H1 (cell line): ENCODE measurements at regions not wholly inside any gene's neighbourhood (a gene's known extent, or its start where the extent isn't known, plus 50 kb on each side); places are given as distances from the start of the nearest gene placed in this dataset.

Experiments
- CTCF ChIA-PET: fragments of 300-600 bp; sonication (Branson Sonifier 250); formaldehyde crosslinking; loops from one replicate; lab custom pipeline; 2021; ENCODE audit not compliant: partially characterized antibody; lab: Charles Lee
- POLR2A ChIA-PET: fragments of 300-600 bp; sonication (Branson Sonifier 250); formaldehyde crosslinking; loops from one replicate; lab custom pipeline; 2021; ENCODE audit warnings: inconsistent platforms; ENCODE audit not compliant: partially characterized antibody; lab: Charles Lee
- DNase-seq, 2 experiments: peaks; one replicate each; pipeline versions ENCODE4 v3.0.0 to v3.0.0-alpha.2; 2010 to 2022; ENCODE audit warnings: low spot score in 2 of 2, low read depth in 1 of 2, mixed read lengths in 1 of 2
- FAIRE-seq: peaks from 2 replicates; lab custom pipeline; 2011; peaks lifted over from hg19 to GRCh38; lab: Jason Lieb, UNC
- H2AFZ ChIP-seq: 2 replicates; pipeline ENCODE4 v1.8.1; 2012; ENCODE audit warnings: low read length, inconsistent platforms
- H2AK5ac ChIP-seq: 2 replicates; pipeline ENCODE4 v1.6.1; 2013; ENCODE audit warnings: low read depth, low read length
- H2BK120ac ChIP-seq: replicated peaks from 2 replicates; pipeline ENCODE3; 2013; ENCODE audit warnings: low read depth, low read length, inconsistent platforms
- H2BK12ac ChIP-seq: 2 replicates; pipeline ENCODE4 v1.6.1; 2013; ENCODE audit warnings: low read depth, low read length
- H2BK15ac ChIP-seq: 2 replicates; pipeline ENCODE4 v1.6.1; 2013; ENCODE audit warnings: low read length
- H2BK20ac ChIP-seq: 2 replicates; pipeline ENCODE4 v1.6.1; 2013; ENCODE audit warnings: low read length
- H2BK5ac ChIP-seq: 2 replicates; pipeline ENCODE4 v1.6.1; 2013; ENCODE audit warnings: low read depth, low read length
- H3K14ac ChIP-seq: 2 replicates; pipeline ENCODE4 v1.6.1; 2013; ENCODE audit warnings: inconsistent platforms; ENCODE audit not compliant: insufficient read length
- H3K18ac ChIP-seq: 2 replicates; pipeline ENCODE4 v1.6.1; 2013; ENCODE audit warnings: low read length; ENCODE audit errors: extremely low read depth
- H3K23ac ChIP-seq: 2 replicates; pipeline ENCODE4 v1.6.1; 2013; ENCODE audit warnings: inconsistent platforms; ENCODE audit not compliant: insufficient read length
- H3K23me2 ChIP-seq: 2 replicates; pipeline ENCODE4 v1.6.1; 2013; ENCODE audit warnings: low read depth, low read length
- H3K27ac ChIP-seq: 2 replicates; pipeline ENCODE4 v1.6.1; 2011; ENCODE audit warnings: low read depth, low read length, inconsistent platforms
- H3K27me3 ChIP-seq, 4 experiments: replicated peaks in 1 of 4; 1 replicate in 1 of 4; 2 replicates in 3 of 4; pipeline versions ENCODE4 v1.6.1 to v1.8.1; 2011 to 2013; ENCODE audit warnings: low read length in 3 of 4, mild to moderate bottlenecking in 3 of 4, inconsistent platforms in 2 of 4, mixed read lengths in 2 of 4, moderate library complexity in 1 of 4; ENCODE audit not compliant: control insufficient read depth in 3 of 4, insufficient read depth in 3 of 4; ENCODE audit errors: extremely low read depth in 1 of 4
- H3K36me3 ChIP-seq, 4 experiments: 2 replicates each; pipeline versions ENCODE4 v1.6.1 to v1.8.1; 2011 to 2013; ENCODE audit warnings: mild to moderate bottlenecking in 4 of 4, low read length in 3 of 4, moderate library complexity in 2 of 4, control low read depth in 1 of 4, inconsistent platforms in 1 of 4; ENCODE audit not compliant: insufficient read depth in 4 of 4, control insufficient read depth in 2 of 4
- H3K4ac ChIP-seq: replicated peaks from 2 replicates; pipeline ENCODE3; 2013; ENCODE audit warnings: low read length, low read depth, mixed read lengths, inconsistent platforms; ENCODE audit not compliant: insufficient read length
- H3K4me1 ChIP-seq, 4 experiments: replicated peaks in 1 of 4; 1 replicate in 1 of 4; 2 replicates in 3 of 4; pipeline versions ENCODE4 v1.6.1 to v1.8.1; 2011 to 2013; ENCODE audit warnings: low read length in 3 of 4, inconsistent platforms in 2 of 4, mixed read lengths in 1 of 4; ENCODE audit not compliant: insufficient read depth in 4 of 4, control insufficient read depth in 3 of 4
- H3K4me2 ChIP-seq, 2 experiments: 2 replicates each; pipeline versions ENCODE4 v1.6.1 to v1.8.1; 2011 to 2013; ENCODE audit warnings: low read depth in 2 of 2, low read length in 2 of 2, control low read depth in 1 of 2, inconsistent platforms in 1 of 2, mild to moderate bottlenecking in 1 of 2; ENCODE audit not compliant: insufficient read depth in 1 of 2
- H3K4me3 ChIP-seq, 4 experiments: fragments of 200-600, 300-600 bp in 1 of 4; sonication (generic), shearing (Covaris generic), sonication (Bioruptor Twin) in 1 of 4; 2 replicates each; pipeline versions ENCODE4 v1.5.1 to v1.8.1; 2011 to 2016; ENCODE audit warnings: low read length in 4 of 4, low read depth in 3 of 4, control low read depth in 2 of 4, inconsistent platforms in 2 of 4, mild to moderate bottlenecking in 2 of 4, mixed read lengths in 1 of 4, moderate library complexity in 1 of 4; ENCODE audit not compliant: insufficient read depth in 2 of 4; ENCODE audit errors: extremely low read depth in 1 of 4
- H3K56ac ChIP-seq: replicated peaks from 2 replicates; pipeline ENCODE3; 2013; ENCODE audit warnings: low read depth, mild to moderate bottlenecking, mixed read lengths, low read length, inconsistent platforms; ENCODE audit not compliant: insufficient read length
- H3K79me1 ChIP-seq: 2 replicates; pipeline ENCODE4 v1.6.1; 2013; ENCODE audit warnings: low read depth, low read length, control low read depth
- H3K79me2 ChIP-seq, 2 experiments: 2 replicates each; pipeline versions ENCODE4 v1.6.1 to v1.8.1; 2012 to 2013; ENCODE audit warnings: low read length in 2 of 2, mild to moderate bottlenecking in 2 of 2, inconsistent platforms in 1 of 2; ENCODE audit not compliant: insufficient read depth in 2 of 2, control insufficient read depth in 1 of 2
- H3K9ac ChIP-seq, 4 experiments: replicated peaks in 1 of 4; 1 replicate in 1 of 4; 2 replicates in 3 of 4; pipeline versions ENCODE4 v1.6.1 to v1.8.1; 2011 to 2013; ENCODE audit warnings: low read depth in 3 of 4, low read length in 3 of 4, control low read depth in 2 of 4, mild to moderate bottlenecking in 2 of 4, moderate library complexity in 2 of 4, inconsistent platforms in 1 of 4; ENCODE audit errors: extremely low read depth in 1 of 4
- H3K9me3 ChIP-seq, 2 experiments: 2 replicates each; pipeline versions ENCODE4 v1.6.1 to v1.8.1; 2012 to 2013; ENCODE audit warnings: mild to moderate bottlenecking in 2 of 2, moderate library complexity in 2 of 2, control low read depth in 1 of 2, inconsistent platforms in 1 of 2, low read depth in 1 of 2, low read length in 1 of 2, mixed read lengths in 1 of 2; ENCODE audit not compliant: insufficient read depth in 2 of 2
- H4K20me1 ChIP-seq, 2 experiments: replicated peaks in 1 of 2; 2 replicates each; pipeline versions ENCODE3 to v1.8.1; 2011 to 2013; ENCODE audit warnings: inconsistent platforms in 2 of 2, low read length in 2 of 2, mild to moderate bottlenecking in 1 of 2; ENCODE audit not compliant: insufficient read depth in 2 of 2, control insufficient read depth in 1 of 2
- H4K5ac ChIP-seq: 2 replicates; pipeline ENCODE4 v1.6.1; 2013; ENCODE audit warnings: low read length, low read depth, mixed read lengths, inconsistent platforms; ENCODE audit not compliant: insufficient read length
- H4K8ac ChIP-seq: 2 replicates; pipeline ENCODE4 v1.8.0; 2013; ENCODE audit warnings: mild to moderate bottlenecking, moderate library complexity, low read length, inconsistent platforms; ENCODE audit not compliant: insufficient read depth; ENCODE audit errors: extremely low read depth
- H4K91ac ChIP-seq: replicated peaks from 2 replicates; pipeline ENCODE3; 2013; ENCODE audit warnings: low read length, mixed read lengths, inconsistent platforms; ENCODE audit not compliant: insufficient read length
- EP300 ChIP-seq, 2 experiments: IDR thresholded peaks; 1 replicate in 1 of 2; 2 replicates in 1 of 2; pipeline ENCODE4 v1.6.1; 2011 to 2012; ENCODE audit warnings: low read depth in 2 of 2, low read length in 2 of 2, mild to moderate bottlenecking in 2 of 2, borderline replicate concordance in 1 of 2, inconsistent platforms in 1 of 2, moderate library complexity in 1 of 2
- GTF2F1 ChIP-seq: IDR thresholded peaks from 2 replicates; pipeline ENCODE4 v1.6.1; 2012; ENCODE audit warnings: low read depth, low read length, improper control_type of control experiment, borderline replicate concordance
- KDM1A ChIP-seq: fragments of 200-600, 300-600 bp; sonication (generic); IDR thresholded peaks from 2 replicates; pipeline ENCODE4 v1.7.1; 2016; ENCODE audit warnings: mild to moderate bottlenecking, low read length, borderline replicate concordance
- KDM4A ChIP-seq: IDR thresholded peaks from one replicate; pipeline ENCODE4 v1.7.1; 2012; ENCODE audit warnings: low read depth, mild to moderate bottlenecking, moderate library complexity, low read length, inconsistent platforms; ENCODE audit not compliant: severe bottlenecking
- RFX5 ChIP-seq: IDR thresholded peaks from 2 replicates; pipeline ENCODE4 v1.6.1; 2011; ENCODE audit warnings: low read depth, low read length, improper control_type of control experiment, borderline replicate concordance
- TAF7 ChIP-seq: optimal IDR thresholded peaks from 2 replicates; pipeline ENCODE3; 2011; ENCODE audit warnings: low read depth, mild to moderate bottlenecking, inconsistent platforms, low read length, moderate library complexity, borderline replicate concordance
- USF2 ChIP-seq: IDR thresholded peaks from 2 replicates; pipeline ENCODE4 v1.6.1; 2011; ENCODE audit warnings: low read length, improper control_type of control experiment
- WGBS, 2 experiments: shearing (Covaris generic) in 1 of 2; methylation state at CpG; one replicate each; pipeline versions ENCODE4 v1.1.6 to v1.1.7; 2013 to 2015; ENCODE audit warnings: low lambda C conversion rate in 2 of 2, mixed read lengths in 2 of 2, inconsistent platforms in 1 of 2, low coverage in 1 of 2, missing lambda C conversion rate in 1 of 2; ENCODE audit not compliant: insufficient replicate concordance in 2 of 2, insufficient coverage in 1 of 2, insufficient read length in 1 of 2; ENCODE audit errors: extremely low coverage in 1 of 2, missing lambda C conversion rate in 1 of 2; 5-methylcytosine and 5-hydroxymethylcytosine counted together

DNA sequence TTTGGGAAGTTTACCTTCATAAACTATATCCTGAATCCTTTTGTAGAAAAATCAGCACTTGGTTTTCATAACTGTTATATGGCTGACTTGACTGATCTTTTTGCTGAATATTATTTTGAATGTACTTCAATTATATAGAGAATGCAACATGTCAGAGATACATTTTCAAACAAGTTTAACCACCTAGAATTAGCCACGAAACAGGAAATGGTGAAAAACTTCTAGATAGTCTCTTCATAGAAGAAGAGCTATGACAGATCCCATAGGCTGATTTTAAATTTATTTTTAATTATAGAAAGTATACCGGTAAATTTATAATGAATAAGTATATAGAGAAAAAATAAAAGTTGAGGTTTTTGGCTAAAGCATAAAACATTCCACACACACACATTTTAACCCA is 436.8 kb upstream of the DPPA4 start:
- ChIA-PET CTCF (no interaction called here), POLR2A (no interaction called here)
- H3K27me3 ChIP-seq = no peaks in the 10 kb centered on the region
- H2AK5ac ChIP-seq = no peak overlapping the region
- DNase-seq (no peak), FAIRE-seq (no peak)
- H3K4me3 ChIP-seq = no peak overlapping the region
- no peak overlapping the region for H4K5ac ChIP-seq
- no peak overlapping the region for H2BK5ac ChIP-seq
- H2AFZ ChIP-seq = no peak overlapping the region
- H3K56ac ChIP-seq = no peak overlapping the region
- no peak overlapping the region for H4K91ac ChIP-seq
- H4K20me1 ChIP-seq = no peaks in the 10 kb centered on the region
- peaks cover 0 to 1% of the 10 kb centered on the region in 2 experiments; a peak in 1 of 4 replicates for H3K9me3 ChIP-seq
- H3K9ac ChIP-seq = no peak overlapping the region
- H3K4ac ChIP-seq = no peak overlapping the region
- H2BK120ac ChIP-seq = no peak overlapping the region
- H2BK15ac ChIP-seq = no peak overlapping the region
- no peak overlapping the region for H4K8ac ChIP-seq
- no peaks in the 10 kb centered on the region for H3K79me1 ChIP-seq
- no peaks in the 10 kb centered on the region for H3K4me1 ChIP-seq
- H2BK12ac ChIP-seq = no peak overlapping the region
- no peak overlapping the region for H3K14ac ChIP-seq
- 93% methylated on average over 2 of the region's 2 CpGs; no CpG with 5 or more reads in 1 of the 2 experiments for WGBS, 2 experiments
- no peak overlapping the region for H3K27ac ChIP-seq
- H3K18ac ChIP-seq = no peak overlapping the region
- TF ChIP-seq RFX5 = no peak
- no peak for TF ChIP-seq EP300 (IDR thresholded peaks at IDR 0.05; ENCODE audit: borderline replicate concordance in 1 of 2, low read depth in 2 of 2, low read length in 2 of 2)
- no peak for TF ChIP-seq USF2
- TF ChIP-seq KDM1A = no peak
- TF ChIP-seq TAF7 = no peak
- no peak for TF ChIP-seq GTF2F1
- TF ChIP-seq KDM4A = no peak
- H3K23ac ChIP-seq = no peak overlapping the region
- no peak overlapping the region for H3K4me2 ChIP-seq
- no peaks in the 10 kb centered on the region for H3K79me2 ChIP-seq
- H2BK20ac ChIP-seq = no peak overlapping the region
- H3K23me2 ChIP-seq = no peaks in the 10 kb centered on the region
- H3K36me3 ChIP-seq = no peaks in the 10 kb centered on the region
